GM12891 (cell line): ENCODE measurements at regions not wholly inside any gene's neighbourhood (a gene's known extent, or its start where the extent isn't known, plus 50 kb on each side); places are given as distances from the start of the nearest gene placed in this dataset.

Experiments used
- PAX5 ChIP-seq: IDR thresholded peaks from 2 replicates; pipeline ENCODE4 v1.6.1; 2011; ENCODE audit warnings: low read length, moderate library complexity, mild to moderate bottlenecking; ENCODE audit not compliant: insufficient read depth, severe bottlenecking
- POLR2A ChIP-seq: IDR thresholded peaks from 2 replicates; pipeline ENCODE4 v1.6.1; 2011; ENCODE audit warnings: low read depth, low read length, control low read depth
- POLR2AphosphoS5 ChIP-seq: IDR thresholded peaks from 2 replicates; pipeline ENCODE4 v1.6.1; 2011; ENCODE audit warnings: low read depth, low read length, control low read depth
- POU2F2 ChIP-seq: IDR thresholded peaks from 2 replicates; pipeline ENCODE4 v1.6.1; 2011; ENCODE audit warnings: low read depth, mild to moderate bottlenecking, control low read depth, low read length, moderate library complexity
- SPI1 ChIP-seq: IDR thresholded peaks from 2 replicates; pipeline ENCODE4 v1.6.1; 2011; ENCODE audit warnings: low read depth, low read length, control low read depth
- TAF1 ChIP-seq: IDR thresholded peaks from 2 replicates; pipeline ENCODE4 v1.6.1; 2011; ENCODE audit warnings: low read depth, low read length, control low read depth

DNA sequence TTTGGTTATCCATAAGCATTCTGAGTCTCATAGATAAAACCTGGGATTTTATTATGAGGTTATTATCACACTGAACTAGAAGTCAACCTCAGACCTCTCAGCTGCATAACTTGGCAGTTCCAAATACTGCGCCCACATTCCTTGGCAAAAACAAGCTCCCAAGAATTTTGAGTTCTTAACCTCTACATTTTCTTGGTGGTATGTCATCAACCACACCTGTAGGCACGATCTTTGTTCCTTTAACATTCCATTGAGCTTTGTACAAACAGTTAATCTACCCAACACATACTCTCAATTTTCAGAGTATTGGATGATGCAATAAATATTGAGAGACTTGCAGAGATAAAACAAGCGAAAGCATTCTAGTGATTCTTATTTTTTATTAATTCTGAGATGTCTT, 371.8 kb upstream of the PRICKLE1 start:
- TF ChIP-seq POLR2AphosphoS5 (no peak), POLR2A (no peak), TAF1 (no peak), POU2F2 (no peak), SPI1 (no peak), PAX5 (no peak)
